HCT116 (cell line): ENCODE measurements at regions not wholly inside any gene's neighbourhood (a gene's known extent, or its start where the extent isn't known, plus 50 kb on each side); places are given as distances from the start of the nearest gene placed in this dataset.

Experiments used
- CBX3 ChIP-seq: IDR thresholded peaks from 2 replicates; pipeline ENCODE4 v1.6.1; 2012; ENCODE audit warnings: low read depth
- CEBPB ChIP-seq: IDR thresholded peaks from 2 replicates; pipeline ENCODE4 v1.6.1; 2012; ENCODE audit warnings: low read depth
- CTCF ChIP-seq, 3 experiments: fragments of 200-600 bp in 1 of 3; sonication (generic) in 1 of 3; IDR thresholded peaks in 2 of 3; conservative IDR thresholded peaks in 1 of 3; 2 replicates each; pipeline ENCODE4 v1.5.1; 2012 to 2017; ENCODE audit warnings: low read depth in 2 of 3, low read length in 2 of 3, antibody characterized with exemption in 1 of 3, borderline replicate concordance in 1 of 3, control low read depth in 1 of 3, mild to moderate bottlenecking in 1 of 3, mixed read lengths in 1 of 3, mixed run types in 1 of 3, moderate library complexity in 1 of 3; ENCODE audit not compliant: insufficient read depth in 1 of 3
- EGR1 ChIP-seq: IDR thresholded peaks from 2 replicates; pipeline ENCODE4 v1.6.1; 2012; ENCODE audit warnings: low read depth
- EZH2phosphoT487 ChIP-seq: fragments of 200-600 bp; IDR thresholded peaks from 2 replicates; pipeline ENCODE4 v1.6.1; 2018; ENCODE audit warnings: antibody characterized with exemption, borderline replicate concordance
- POLR2A ChIP-seq: IDR thresholded peaks from 2 replicates; pipeline ENCODE4 v1.7.0; 2011; ENCODE audit warnings: borderline replicate concordance; ENCODE audit not compliant: insufficient read depth, insufficient read length; ENCODE audit errors: extremely low read depth
- REST ChIP-seq: IDR thresholded peaks from 2 replicates; pipeline ENCODE4 v1.6.1; 2012; ENCODE audit warnings: low read depth
- SP1 ChIP-seq: IDR thresholded peaks from 2 replicates; pipeline ENCODE4 v1.6.1; 2012; ENCODE audit warnings: low read depth
- TCF7L2 ChIP-seq: IDR thresholded peaks from 2 replicates; pipeline ENCODE4 v1.7.0; 2011; ENCODE audit warnings: borderline replicate concordance, inconsistent platforms; ENCODE audit not compliant: insufficient read depth, insufficient read length; ENCODE audit errors: extremely low read depth

- TF ChIP-seq EZH2phosphoT487 (no peak), POLR2A (no peak), EGR1 (no peak), SP1 (no peak), CTCF (IDR thresholded peaks at IDR 0.05 in 2 of 3, conservative IDR thresholded peaks at IDR 0.05 in 1 of 3; ENCODE audit: borderline replicate concordance in 1 of 3, insufficient read depth in 1 of 3, low read depth in 2 of 3, low read length in 2 of 3) (no peak), CEBPB (no peak), REST (no peak), TCF7L2 (no peak), CBX3 (no peak)
These were observed 149.2 kb downstream of the EVA1A start for GRCh38 chr2:75411574-75411973.
